ENCODE measurements at regions not wholly inside any gene's neighbourhood (a gene's known extent, or its start where the extent isn't known, plus 50 kb on each side); places are given as distances from the start of the nearest gene placed in this dataset.

DNA sequence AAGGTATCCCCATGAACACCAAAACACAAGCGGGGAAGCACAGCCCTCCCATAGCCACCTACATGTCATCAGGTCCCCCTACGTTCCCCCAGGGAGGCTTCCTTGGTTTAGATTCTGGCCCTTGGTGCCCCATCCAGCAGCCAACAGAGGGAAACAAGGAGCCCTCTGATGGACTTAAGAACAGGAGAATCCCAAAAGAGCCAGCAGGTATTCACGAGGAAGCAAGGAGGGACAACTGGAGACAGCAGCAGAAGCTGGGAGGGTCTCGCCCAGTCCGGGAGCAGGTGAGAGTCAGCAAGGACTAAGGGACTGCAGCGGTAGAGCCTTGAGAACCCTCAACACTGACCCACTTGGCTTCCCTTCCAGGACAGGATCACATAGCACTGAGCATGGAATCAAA is 58.4 kb upstream of the TOP1 start:
- Histone ChIP-seq H3K36me3 (ENCODE audit: insufficient read depth) (no peaks in the 10 kb centered on the region), H3K9ac (no peak overlapping the region), H2AFZ (ENCODE audit: low read depth) (no peak overlapping the region), H3K4me3 (IDR thresholded peaks at IDR 0.05; ENCODE audit: insufficient read depth, low read depth, low read length) (no peak overlapping the region), H4K20me1 (ENCODE audit: insufficient read depth) (no peaks in the 10 kb centered on the region), H3K79me2 (ENCODE audit: insufficient read depth, low read depth) (no peaks in the 10 kb centered on the region), H3K27ac (no peak overlapping the region), H3K4me2 (no peak overlapping the region), H3K27me3 (ENCODE audit: insufficient read depth, low read depth) (no peaks in the 10 kb centered on the region), H3K4me1 (ENCODE audit: low read depth, poor library complexity, severe bottlenecking) (peaks cover 7% of the 10 kb centered on the region)
- TF ChIP-seq, protein P1, sequence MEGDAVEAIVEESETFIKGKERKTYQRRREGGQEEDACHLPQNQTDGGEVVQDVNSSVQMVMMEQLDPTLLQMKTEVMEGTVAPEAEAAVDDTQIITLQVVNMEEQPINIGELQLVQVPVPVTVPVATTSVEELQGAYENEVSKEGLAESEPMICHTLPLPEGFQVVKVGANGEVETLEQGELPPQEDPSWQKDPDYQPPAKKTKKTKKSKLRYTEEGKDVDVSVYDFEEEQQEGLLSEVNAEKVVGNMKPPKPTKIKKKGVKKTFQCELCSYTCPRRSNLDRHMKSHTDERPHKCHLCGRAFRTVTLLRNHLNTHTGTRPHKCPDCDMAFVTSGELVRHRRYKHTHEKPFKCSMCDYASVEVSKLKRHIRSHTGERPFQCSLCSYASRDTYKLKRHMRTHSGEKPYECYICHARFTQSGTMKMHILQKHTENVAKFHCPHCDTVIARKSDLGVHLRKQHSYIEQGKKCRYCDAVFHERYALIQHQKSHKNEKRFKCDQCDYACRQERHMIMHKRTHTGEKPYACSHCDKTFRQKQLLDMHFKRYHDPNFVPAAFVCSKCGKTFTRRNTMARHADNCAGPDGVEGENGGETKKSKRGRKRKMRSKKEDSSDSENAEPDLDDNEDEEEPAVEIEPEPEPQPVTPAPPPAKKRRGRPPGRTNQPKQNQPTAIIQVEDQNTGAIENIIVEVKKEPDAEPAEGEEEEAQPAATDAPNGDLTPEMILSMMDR (conservative IDR thresholded peaks at IDR 0.05; ENCODE audit: low read depth, low read length): no peak

GRCh38 chr20:40977218-40977617 is 51.4 kb upstream of the TOP1 start:
- no peak overlapping the region for H3K27ac ChIP-seq
- no peaks in the 10 kb centered on the region for H3K79me2 ChIP-seq (ENCODE audit: insufficient read depth, low read depth)
- no peak overlapping the region for H3K9ac ChIP-seq
- H3K36me3 ChIP-seq (ENCODE audit: insufficient read depth): no peaks in the 10 kb centered on the region
- peaks cover 5% of the 10 kb centered on the region for H3K4me1 ChIP-seq (ENCODE audit: low read depth, poor library complexity, severe bottlenecking)
- H2AFZ ChIP-seq (ENCODE audit: low read depth): no peak overlapping the region
- TF ChIP-seq, protein P1 (conservative IDR thresholded peaks at IDR 0.05; ENCODE audit: low read depth, low read length): no peak
- no peaks in the 10 kb centered on the region for H4K20me1 ChIP-seq (ENCODE audit: insufficient read depth)
- no peak overlapping the region for H3K4me3 ChIP-seq (IDR thresholded peaks at IDR 0.05; ENCODE audit: insufficient read depth, low read depth, low read length)
- no peaks in the 10 kb centered on the region for H3K27me3 ChIP-seq (ENCODE audit: insufficient read depth, low read depth)
- no peak overlapping the region for H3K4me2 ChIP-seq

DNA sequence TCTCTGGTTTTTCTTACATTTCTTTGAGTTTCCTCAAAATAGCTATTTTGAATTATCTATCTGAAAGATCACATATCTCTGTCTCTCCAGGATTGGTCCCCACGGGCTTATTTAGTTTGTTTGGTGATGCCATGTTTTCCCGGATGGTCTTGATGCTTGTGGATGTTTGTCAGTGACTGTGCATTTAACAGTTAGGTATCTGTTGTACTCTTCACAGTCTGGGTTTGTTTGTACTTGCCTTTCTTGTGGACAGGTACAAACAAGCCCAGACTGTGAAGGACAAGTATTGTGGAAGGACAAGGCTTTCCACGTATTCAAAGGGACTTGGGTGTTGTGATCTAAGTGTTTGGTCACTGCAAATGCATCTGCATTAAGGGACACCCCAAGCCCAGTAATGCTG is 49.9 kb upstream of the TOP1 start:
- Histone ChIP-seq H3K27ac (no peak overlapping the region), H2AFZ (ENCODE audit: low read depth) (no peak overlapping the region), H3K4me1 (ENCODE audit: low read depth, poor library complexity, severe bottlenecking) (peaks cover 11% of the 10 kb centered on the region), H3K36me3 (ENCODE audit: insufficient read depth) (no peaks in the 10 kb centered on the region), H3K79me2 (ENCODE audit: insufficient read depth, low read depth) (no peaks in the 10 kb centered on the region), H3K4me2 (no peak overlapping the region), H4K20me1 (ENCODE audit: insufficient read depth) (no peaks in the 10 kb centered on the region), H3K27me3 (ENCODE audit: insufficient read depth, low read depth) (no peaks in the 10 kb centered on the region), H3K4me3 (IDR thresholded peaks at IDR 0.05; ENCODE audit: insufficient read depth, low read depth, low read length) (no peak overlapping the region), H3K9ac (no peak overlapping the region)
- TF ChIP-seq, protein P1 (conservative IDR thresholded peaks at IDR 0.05; ENCODE audit: low read depth, low read length): no peak
